Small intestine (tissue), 7 donors: ENCODE measurements at regions not wholly inside any gene's neighbourhood (a gene's known extent, or its start where the extent isn't known, plus 50 kb on each side); places are given as distances from the start of the nearest gene placed in this dataset.
"Not testable (repeated sequence)": the region's sequence is repeated elsewhere in the genome, so short reads cannot be mapped to it uniquely, and the experiment has no call there.

Experiments used
- DNase-seq, 2 donors: peaks; one replicate each; pipeline versions ENCODE4 v3.0.0 to v3.0.0-alpha.2; 2013
- FAIRE-seq: peaks from 2 replicates; lab custom pipeline; 2012; peaks lifted over from hg19 to GRCh38; lab: Jason Lieb, UNC
- H3K27ac ChIP-seq, 3 donors: one replicate each; pipeline ENCODE4 v1.5.1; 2013; ENCODE audit warnings: low read length in 2 of 3, mild to moderate bottlenecking in 2 of 3, control low read depth in 1 of 3, inconsistent platforms in 1 of 3, low read depth in 1 of 3, moderate library complexity in 1 of 3
- H3K27me3 ChIP-seq, 3 donors: one replicate each; pipeline ENCODE4 v1.6.1; 2013; ENCODE audit warnings: low read length in 3 of 3, inconsistent platforms in 1 of 3; ENCODE audit not compliant: control insufficient read depth in 3 of 3, insufficient read depth in 3 of 3
- H3K36me3 ChIP-seq, 3 donors: one replicate each; pipeline ENCODE4 v1.6.1; 2013; ENCODE audit warnings: low read length in 3 of 3, inconsistent platforms in 1 of 3, low read depth in 1 of 3, mild to moderate bottlenecking in 1 of 3, moderate library complexity in 1 of 3; ENCODE audit not compliant: control insufficient read depth in 3 of 3, insufficient read depth in 2 of 3
- H3K4me1 ChIP-seq, 3 donors: one replicate each; pipeline ENCODE4 v1.6.1; 2013; ENCODE audit warnings: low read length in 2 of 3, inconsistent platforms in 1 of 3, low read depth in 1 of 3, mild to moderate bottlenecking in 1 of 3, moderate library complexity in 1 of 3; ENCODE audit not compliant: control insufficient read depth in 3 of 3, insufficient read depth in 2 of 3
- H3K4me3 ChIP-seq, 3 donors: one replicate each; pipeline ENCODE4 v1.5.1; 2013; ENCODE audit warnings: low read length in 3 of 3, control low read depth in 1 of 3, inconsistent platforms in 1 of 3, low read depth in 1 of 3, mild to moderate bottlenecking in 1 of 3, moderate library complexity in 1 of 3
- H3K9me3 ChIP-seq, 2 donors: one replicate each; pipeline ENCODE4 v1.6.1; 2013; ENCODE audit warnings: low read depth in 1 of 2, low read length in 1 of 2; ENCODE audit not compliant: control insufficient read depth in 2 of 2, insufficient read depth in 1 of 2
- WGBS, 3 donors: extraction: QIAGEN DNeasy Blood & Tissue Kit; methylation state at CpG; one replicate each; pipeline ENCODE4 v1.1.7; 2013; 5-methylcytosine and 5-hydroxymethylcytosine counted together
- donor health status: healthy with polysubstance abuse.
- donor health status: control.
- donor health status: control.
- donor health status: Bipolar disorder and iron deficiency.
- donor health status: healthy.

DNA sequence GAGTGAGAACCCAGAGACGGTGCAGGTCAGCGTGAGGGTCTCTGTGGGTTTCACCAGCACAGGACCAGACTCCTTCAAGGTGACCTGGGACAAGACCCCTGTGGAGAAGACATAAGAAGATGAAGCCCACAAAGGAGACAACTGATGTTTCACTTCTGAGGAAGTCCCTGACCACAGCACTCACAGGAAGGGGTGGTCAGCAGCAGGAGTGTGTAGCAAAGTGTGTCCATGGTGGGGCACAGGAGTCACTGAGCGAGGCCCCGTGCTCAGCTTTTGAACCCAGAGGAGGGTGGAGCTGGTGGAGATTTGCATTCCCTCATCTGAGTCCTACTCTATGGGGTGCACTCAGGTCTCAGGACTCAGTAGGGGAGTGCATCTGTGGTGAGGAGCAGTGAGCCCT lies 775.2 kb downstream of the TMEM121 start:
- not testable (repeated sequence) for H3K27me3 ChIP-seq, H3K9me3 ChIP-seq, H3K4me1 ChIP-seq, FAIRE-seq, H3K4me3 ChIP-seq, DNase-seq, H3K36me3 ChIP-seq, H3K27ac ChIP-seq
- 67 to 80% (median 69%) methylated on average over 4 of the region's 4 CpGs for WGBS, 3 donors

DNA sequence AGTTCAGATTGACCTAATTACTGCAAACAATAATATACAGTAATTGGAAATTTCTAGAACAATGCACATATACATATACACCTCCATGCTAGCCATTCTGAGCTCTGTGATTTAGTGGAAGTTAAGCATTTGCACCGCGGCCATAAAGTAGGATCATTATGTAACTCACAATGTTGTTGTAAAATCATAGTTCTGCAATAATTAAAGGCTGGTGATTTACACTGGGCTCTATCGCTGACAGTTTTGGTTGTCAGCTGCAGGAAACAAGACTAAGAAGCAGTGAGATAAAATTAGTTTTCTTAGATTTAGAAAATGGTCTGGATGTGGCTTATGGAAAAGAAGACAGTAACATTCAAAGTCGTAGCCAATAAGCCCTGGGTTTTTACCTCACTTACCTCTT lies 776.3 kb downstream of the TMEM121 start:
- DNase-seq (no peak), FAIRE-seq (no peak)
- Histone ChIP-seq H3K9me3 (peaks cover 0 to 11% of the 10 kb centered on the region in 2 donors), H3K36me3 (no peaks in the 10 kb centered on the region), H3K27me3 (no peaks in the 10 kb centered on the region), H3K4me3 (no peak overlapping the region), H3K27ac (no peak overlapping the region), H3K4me1 (no peaks in the 10 kb centered on the region)
- WGBS, 3 donors, result 35 to 54% (median 44%) methylated on average over 4 of the region's 4 CpGs

DNA sequence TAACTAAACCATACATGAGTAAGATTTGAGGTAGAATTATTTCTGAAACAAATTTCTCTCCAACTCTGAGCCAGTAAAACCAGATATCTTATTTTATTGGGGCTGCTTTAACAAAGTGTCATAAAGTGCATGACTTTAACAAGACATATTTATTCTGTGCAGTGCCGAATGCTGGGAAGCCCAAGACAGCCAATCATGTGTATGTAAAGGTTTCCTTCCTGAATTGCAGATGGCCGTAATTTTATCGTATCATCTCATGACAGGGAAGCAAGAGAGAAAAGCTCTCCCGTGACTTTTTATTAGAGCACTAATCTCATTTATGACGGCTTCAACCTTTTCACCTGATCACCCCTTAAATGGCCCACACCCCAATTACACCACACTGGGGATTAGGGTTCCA lies 777.9 kb downstream of the TMEM121 start:
- WGBS, 3 donors, result 35 to 73% (median 48%) methylated on average over 5 of the region's 5 CpGs

DNA sequence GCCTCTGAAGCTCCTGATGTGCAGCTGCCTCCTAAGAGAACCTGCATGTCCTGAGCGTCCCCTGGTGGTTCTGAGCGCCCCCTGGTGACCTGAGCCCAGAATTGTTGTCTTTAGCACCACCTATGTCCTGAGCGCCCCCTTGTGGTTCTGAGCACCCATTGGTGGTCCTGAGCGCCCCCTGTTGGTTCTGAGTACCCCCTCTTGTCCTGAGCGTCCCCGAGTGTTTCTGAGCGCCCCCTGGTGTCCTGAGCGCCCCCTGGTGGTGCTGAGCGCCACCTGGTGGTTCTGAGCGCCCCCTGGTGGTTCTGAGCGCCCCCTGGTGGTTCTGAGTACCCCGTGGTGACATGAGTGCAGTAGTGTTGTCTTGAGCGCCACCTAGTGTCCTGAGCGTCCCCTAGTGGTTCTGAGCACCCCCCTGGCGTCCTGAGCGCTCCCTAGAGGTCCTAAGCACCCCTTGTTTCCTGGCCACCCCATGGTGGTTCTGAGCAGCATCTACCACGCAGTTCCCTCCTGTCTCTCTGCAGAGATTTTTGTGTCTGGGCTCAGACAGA lies 782.5 kb downstream of the TMEM121 start:
- Histone ChIP-seq H3K27me3 (no peaks in the 10 kb centered on the region), H3K4me1 (no peaks in the 10 kb centered on the region), H3K9me3 (peaks cover 0 to 16% of the 10 kb centered on the region in 2 donors), H3K27ac (no peak overlapping the region), H3K36me3 (no peaks in the 10 kb centered on the region), H3K4me3 (no peak overlapping the region)
- peak in 1 of 2 donors; percentile 35 for DNase-seq
- 40 to 51% (median 49%) methylated on average over 17 of the region's 17 CpGs for WGBS, 3 donors
- FAIRE-seq, result no peak

More for the DNA sequence above, 777.9 kb downstream of the TMEM121 start:
- Histone ChIP-seq H3K4me1 (no peaks in the 10 kb centered on the region), H3K36me3 (no peaks in the 10 kb centered on the region), H3K4me3 (no peak overlapping the region), H3K27me3 (no peaks in the 10 kb centered on the region), H3K27ac (no peak overlapping the region), H3K9me3 (peaks cover 0 to 17% of the 10 kb centered on the region in 2 donors)
- FAIRE-seq, result no peak
- no peak for DNase-seq

DNA sequence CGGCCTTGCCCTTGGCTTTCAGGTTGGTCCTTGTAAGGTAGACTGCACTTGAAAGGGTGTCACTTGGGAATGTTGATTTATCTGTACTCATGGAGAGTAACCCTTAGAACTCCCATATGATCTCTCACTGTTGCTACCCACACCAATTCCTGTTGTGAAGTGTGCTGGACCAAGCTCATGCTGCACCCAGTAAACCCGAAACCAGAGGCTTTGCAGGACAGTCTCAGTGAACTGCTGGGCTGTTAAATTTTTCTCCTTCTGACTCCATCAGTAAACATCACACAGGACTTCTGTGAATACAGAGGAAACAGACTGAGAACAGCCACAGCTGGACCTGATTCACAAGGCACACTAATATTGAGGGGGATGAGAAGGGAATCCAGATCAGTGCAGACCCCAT lies 783.0 kb downstream of the TMEM121 start:
- FAIRE-seq, result no peak
- H3K9me3 ChIP-seq, result peaks cover 0 to 20% of the 10 kb centered on the region in 2 donors
- no peak overlapping the region for H3K4me3 ChIP-seq
- no peaks in the 10 kb centered on the region for H3K4me1 ChIP-seq
- WGBS, 3 donors, result 85 to 94% (median 89%) methylated on average over 2 of the region's 2 CpGs
- DNase-seq, result no peak
- no peak overlapping the region for H3K27ac ChIP-seq
- no peaks in the 10 kb centered on the region for H3K27me3 ChIP-seq
- H3K36me3 ChIP-seq, result no peaks in the 10 kb centered on the region

DNA sequence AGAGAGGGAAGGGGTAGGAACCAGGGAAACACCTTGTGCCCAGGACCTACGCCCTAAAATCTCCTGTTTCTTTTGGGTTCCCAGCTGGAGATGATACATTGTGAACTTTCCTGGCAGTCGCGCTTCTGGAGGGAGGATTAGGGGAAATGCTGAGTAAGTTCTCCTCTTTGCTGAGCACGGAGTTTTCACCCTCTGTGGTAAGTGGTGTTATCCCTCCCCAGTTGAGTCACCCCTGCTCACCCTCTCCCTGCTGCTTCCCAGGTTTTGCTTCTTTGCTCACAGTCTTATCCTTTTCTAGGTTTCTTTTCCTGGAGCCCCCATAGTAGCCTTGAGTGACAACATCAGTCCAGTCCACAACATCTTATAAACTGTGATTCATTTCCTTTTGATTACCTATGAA lies 789.1 kb downstream of the TMEM121 start:
- Histone ChIP-seq H3K9me3 (peaks cover 0 to 20% of the 10 kb centered on the region in 2 donors), H3K27me3 (no peaks in the 10 kb centered on the region), H3K4me1 (no peaks in the 10 kb centered on the region), H3K36me3 (no peaks in the 10 kb centered on the region), H3K27ac (no peak overlapping the region), H3K4me3 (no peak overlapping the region)
- DNase-seq (no peak), FAIRE-seq (no peak)
- 31 to 52% (median 52%) methylated on average over 4 of the region's 4 CpGs for WGBS, 3 donors

DNA sequence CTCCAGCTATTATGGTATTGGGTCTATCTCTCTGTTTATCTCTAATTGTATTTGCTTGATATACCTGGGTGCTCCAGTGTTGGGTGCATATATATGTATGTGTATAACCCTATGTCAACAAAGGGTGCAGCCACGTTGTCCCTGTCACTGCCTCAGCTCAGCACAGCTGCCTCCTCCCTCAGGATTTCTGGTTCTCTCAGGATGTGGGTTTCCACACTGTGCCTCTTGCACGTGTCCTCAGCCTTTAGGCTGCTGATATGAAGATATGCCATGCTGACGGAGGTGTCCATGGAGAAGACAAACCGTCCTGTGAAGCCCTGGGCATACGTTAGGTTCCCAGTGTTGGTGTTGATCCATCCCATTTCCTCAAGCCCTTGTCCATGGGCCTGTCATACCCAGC lies 791.2 kb downstream of the TMEM121 start:
- H3K4me1 ChIP-seq, result no peaks in the 10 kb centered on the region
- no peak overlapping the region for H3K27ac ChIP-seq
- H3K36me3 ChIP-seq, result no peaks in the 10 kb centered on the region
- 41 to 46% (median 45%) methylated on average over 5 of the region's 5 CpGs for WGBS, 3 donors
- no peak overlapping the region for H3K4me3 ChIP-seq
- DNase-seq (no peak), FAIRE-seq (no peak)
- H3K27me3 ChIP-seq, result no peaks in the 10 kb centered on the region
- peaks cover 0 to 23% of the 10 kb centered on the region in 2 donors for H3K9me3 ChIP-seq

DNA sequence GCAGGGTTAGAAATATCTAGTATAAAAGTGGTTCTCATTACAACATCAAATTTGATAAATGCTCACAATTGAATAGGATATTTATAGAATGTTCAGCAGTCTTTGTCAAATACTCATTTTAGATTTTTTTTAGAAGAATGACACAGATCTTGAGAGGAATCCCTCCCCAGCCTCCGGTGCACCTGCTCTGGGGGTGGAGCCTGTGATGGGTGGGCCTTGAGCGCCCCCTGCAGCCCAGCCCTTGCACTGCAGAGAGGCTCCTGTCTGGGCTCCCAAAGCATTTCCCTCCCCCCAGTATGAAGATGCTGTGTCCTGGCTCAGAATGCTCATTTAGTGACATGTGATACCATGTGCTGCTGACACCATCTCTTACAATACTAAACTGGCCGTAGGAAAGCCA lies 792.3 kb downstream of the TMEM121 start:
- DNase-seq, result no peak

DNA sequence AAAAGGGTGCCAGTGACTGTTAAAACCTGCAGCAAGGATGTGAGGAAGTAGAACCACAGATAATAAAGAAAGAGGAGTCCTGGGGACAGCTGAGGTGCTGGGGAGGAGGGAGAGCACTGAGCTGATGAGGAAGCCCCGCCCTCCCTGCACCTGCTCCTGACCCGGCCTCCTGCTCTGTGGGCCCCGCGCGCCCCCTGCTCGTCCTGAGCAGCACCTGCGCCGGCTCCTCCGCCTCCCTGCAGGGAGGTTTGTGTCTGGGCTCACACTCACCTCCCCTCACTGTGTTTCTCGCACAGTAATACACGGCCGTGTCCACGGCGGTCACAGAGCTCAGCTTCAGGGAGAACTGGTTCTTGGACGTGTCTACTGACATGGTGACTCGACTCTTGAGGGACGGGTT lies 797.6 kb downstream of the TMEM121 start:
- FAIRE-seq, result not testable (repeated sequence)
- 68 to 72% (median 71%) methylated on average over 17 of the region's 17 CpGs for WGBS, 3 donors

More for the DNA sequence above, 792.3 kb downstream of the TMEM121 start:
- H3K9me3 ChIP-seq, result peaks cover 0 to 31% of the 10 kb centered on the region in 2 donors
- 26 to 35% (median 32%) methylated on average over 3 of the region's 3 CpGs for WGBS, 3 donors
- no peak overlapping the region for H3K4me3 ChIP-seq
- H3K27ac ChIP-seq, result no peak overlapping the region
- no peaks in the 10 kb centered on the region for H3K36me3 ChIP-seq
- no peaks in the 10 kb centered on the region for H3K27me3 ChIP-seq
- no peaks in the 10 kb centered on the region for H3K4me1 ChIP-seq
- no peak for FAIRE-seq

More for the DNA sequence above, 797.6 kb downstream of the TMEM121 start:
- not testable (repeated sequence) for H3K4me1 ChIP-seq, H3K27me3 ChIP-seq, H3K27ac ChIP-seq, H3K36me3 ChIP-seq, H3K4me3 ChIP-seq
- peak in 1 of 2 donors; percentile 20 for DNase-seq
- peaks cover 0 to 33% of the 10 kb centered on the region in 2 donors for H3K9me3 ChIP-seq
